Hematopoietic multipotent progenitor cell (in vitro differentiated cells): ENCODE measurements at regions not wholly inside any gene's neighbourhood (a gene's known extent, or its start where the extent isn't known, plus 50 kb on each side); places are given as distances from the start of the nearest gene placed in this dataset.

ENCODE experiments used
- DNase-seq, 3 donors: peaks; one replicate each; pipeline ENCODE4 v3.0.0-alpha.2; 2011 to 2015; ENCODE audit warnings: low read depth in 2 of 3, low spot score in 2 of 3

DNA sequence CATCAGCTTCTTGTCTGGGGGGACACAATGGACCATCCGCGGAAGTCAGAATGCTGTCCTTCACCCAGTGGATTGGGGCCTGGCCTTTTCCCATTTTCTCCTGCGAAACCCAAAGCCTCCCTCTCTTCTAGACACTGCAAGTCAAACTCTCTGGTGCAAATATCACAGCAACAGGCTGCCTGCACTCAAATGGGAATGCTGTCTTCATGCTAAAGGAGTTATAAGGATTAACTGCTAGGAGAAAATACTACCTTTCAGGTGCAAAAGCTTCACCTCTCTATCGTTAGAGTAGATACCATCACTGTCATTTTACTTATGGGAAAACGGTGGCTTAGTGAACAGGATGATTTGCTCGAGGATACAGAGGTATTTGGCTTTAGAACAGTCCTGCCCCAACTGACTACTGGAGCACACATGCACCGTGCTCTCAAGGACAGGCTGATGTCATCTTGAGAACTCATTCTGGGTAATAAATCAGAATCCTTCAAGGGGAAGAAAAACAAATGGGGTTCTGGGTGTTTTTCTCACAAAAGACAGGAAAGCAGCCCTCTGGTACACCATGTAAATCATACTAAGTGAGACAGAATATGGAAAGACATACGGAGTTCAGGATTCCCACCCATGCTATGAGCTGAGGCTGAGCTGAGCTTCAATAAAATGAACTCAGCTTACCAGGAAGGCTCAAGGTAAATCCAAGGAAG, 100.9 kb downstream of the SAMD9 start:
- DNase-seq: peak in 1 of 3 donors; percentile 18

DNA sequence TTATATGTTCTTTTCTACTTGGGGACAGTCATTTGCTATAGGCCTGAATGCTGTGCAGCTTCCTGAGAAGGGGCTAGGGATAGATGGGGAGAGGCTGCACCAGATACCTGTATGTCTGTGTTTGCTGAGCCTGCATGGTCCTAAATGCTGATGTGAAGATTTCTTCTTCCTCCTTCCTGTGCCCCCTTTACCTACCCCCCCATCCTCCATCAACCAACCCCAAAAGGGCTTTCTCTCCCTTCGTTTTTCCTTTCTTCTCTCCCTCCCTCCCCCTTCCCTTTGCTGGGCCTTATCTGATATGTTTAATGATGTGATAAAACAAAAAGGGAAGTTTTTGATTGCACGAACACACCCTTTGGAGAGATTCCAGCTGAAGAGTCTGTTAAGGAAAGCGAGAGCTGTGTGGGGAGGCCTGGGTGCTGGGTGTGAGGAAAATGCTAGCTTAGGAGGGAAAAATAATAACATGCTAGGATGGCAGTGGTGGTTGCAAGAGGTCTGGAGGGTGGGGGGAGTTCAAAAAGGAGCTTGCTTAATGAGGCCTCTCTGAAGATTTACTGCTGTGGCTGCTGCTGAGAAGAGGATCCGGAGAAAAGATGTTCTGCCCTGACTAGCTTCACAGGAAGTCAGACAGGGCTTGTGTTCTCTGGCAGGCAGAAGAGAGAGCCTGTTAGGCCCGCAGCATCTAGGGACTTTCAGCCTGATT, 101.8 kb downstream of the SAMD9 start:
- DNase-seq: peak in 2 of 3 donors; percentile 47 to 85

GRCh38 chr7:93015101-93015778, 102.5 kb downstream of the SAMD9 start:
- DNase-seq: peak in 1 of 3 donors; percentile 26

- no peak for DNase-seq
Measured at GRCh38 chr7:93014410-93014809, 103.4 kb downstream of the SAMD9 start.

DNA sequence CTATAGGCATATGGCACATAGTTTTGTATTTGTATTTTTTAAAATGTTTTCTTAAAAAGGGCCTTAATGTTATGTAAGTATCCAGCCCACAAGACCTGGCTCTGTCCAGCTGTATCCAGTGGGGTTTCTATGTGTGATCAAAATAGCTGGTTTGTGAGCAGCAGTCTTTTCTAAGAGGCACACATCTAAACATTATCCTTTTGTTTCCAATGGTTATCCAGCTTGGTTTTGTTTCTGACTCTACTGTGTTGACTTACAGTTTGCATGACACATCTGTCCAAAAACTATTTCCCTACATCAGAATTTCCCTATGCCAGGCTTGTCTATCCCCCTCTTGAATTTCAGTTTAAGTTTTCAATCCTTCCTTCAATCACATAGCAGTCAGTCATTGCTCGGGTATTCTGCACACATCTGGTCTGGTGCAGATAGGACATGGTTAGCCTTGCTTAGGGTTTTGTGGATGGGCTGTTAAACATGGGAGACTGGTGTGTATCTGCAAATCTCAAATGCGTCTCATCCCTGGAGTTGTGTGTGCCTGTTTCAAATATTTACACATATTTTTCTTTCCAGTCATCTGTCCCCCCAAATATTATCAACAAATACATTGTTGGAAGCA, 104.2 kb downstream of the SAMD9 start:
- DNase-seq: no peak

- no peak for DNase-seq
Measured at GRCh38 chr7:93011351-93012294, 106.2 kb downstream of the SAMD9 start.

DNA sequence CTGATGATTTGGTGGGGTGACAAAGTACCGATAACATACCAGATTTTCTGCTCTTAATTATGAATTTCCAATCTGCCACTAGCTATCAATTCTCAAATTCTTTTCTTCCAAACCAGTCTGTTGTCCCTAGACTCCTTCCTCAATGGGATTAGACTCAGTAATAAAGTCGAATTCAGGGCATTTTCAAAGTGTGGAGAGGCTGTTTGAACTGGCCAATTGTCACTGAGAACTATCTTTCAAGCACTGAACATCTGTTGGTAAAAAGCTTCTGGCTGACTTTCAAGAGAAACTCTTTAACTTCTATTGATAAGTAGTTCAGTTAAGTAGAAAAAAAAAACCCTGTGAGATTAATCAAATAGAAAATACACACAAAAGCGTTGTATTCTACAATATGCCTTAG, 108.9 kb downstream of the SAMD9 start:
- DNase-seq: no peak

- no peak for DNase-seq
Measured at GRCh38 chr7:93006480-93007095, 111.2 kb downstream of the SAMD9 start.

DNA sequence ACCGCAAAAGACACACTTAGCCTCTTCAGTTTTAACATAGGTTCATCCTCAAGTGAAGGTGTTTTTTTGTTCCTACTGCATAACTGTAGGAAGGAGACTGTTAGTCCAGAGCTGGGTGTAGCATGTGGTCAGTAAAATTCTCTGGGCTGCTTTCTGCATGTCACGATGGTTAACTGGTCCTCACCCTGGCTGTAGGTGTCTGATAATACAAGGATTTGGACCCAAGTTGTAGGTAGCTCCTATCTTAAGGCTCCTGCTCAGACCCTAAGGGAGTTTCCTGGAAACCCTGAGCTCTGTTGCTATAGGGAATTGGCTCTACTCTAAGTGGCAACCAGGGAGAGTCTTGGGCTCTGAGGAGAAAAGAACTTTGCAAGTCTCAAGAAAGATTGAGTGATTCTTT, 112.9 kb downstream of the SAMD9 start:
- no peak for DNase-seq

DNA sequence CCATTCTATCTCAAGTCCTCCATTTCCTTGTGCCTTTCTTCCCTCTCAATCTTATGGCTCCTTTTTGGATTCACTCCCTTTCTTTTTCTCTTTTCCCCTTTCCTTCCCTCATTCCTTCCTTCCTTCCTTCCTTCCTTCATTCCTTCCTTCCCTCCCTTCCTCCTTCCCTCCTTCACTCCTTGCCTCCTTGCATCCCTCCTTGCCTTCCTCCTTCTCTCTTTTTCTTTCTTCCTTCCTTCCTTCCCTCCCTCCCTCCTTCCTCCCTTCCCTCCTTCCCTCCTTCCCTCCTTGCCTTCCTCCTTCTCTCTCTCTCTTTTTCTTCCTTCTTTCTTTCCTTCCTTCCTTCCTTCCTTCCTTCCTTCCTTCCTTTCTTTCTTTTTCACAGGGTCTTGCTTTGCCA, 120.1 kb downstream of the SAMD9 start:
- no peak for DNase-seq

DNA sequence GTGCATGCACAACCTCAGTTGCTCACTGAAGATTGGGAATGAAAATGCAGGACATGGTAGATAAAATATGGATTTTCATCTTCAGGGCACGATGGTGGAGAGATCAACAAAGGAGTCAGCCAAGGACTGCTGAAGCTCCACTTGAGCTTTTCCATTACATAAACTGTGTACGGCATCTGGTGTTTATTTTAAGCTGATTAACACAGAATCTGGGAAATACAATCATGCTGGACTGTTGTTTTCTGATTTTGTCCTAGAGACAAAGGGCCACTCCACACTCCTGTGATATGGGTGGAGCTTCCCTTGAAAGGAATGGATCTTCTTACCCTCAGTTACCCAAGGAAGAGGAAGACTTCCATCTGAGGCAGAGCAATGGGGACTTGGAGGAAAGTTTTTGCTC, 120.6 kb downstream of the SAMD9 start:
- no peak for DNase-seq

DNA sequence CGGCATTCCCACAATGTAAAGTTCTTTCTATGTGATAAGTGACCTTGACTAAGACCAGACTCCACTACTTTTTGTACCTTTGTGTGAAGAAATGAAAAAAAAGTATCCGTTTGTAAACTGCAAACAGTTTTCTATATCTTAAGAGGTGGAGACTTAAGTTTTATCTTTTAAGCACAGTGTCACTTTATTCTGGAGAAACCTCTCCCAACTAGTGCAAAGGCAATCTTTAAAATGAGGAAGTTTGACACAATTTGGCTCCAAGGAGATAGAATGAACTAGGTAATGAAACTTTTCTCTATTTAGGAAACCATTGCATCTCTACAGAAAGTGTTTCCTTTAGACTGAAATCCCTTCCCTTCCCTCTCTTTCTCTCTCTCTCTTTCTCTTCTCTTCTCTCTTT, 122.9 kb downstream of the SAMD9 start:
- no peak for DNase-seq

DNA sequence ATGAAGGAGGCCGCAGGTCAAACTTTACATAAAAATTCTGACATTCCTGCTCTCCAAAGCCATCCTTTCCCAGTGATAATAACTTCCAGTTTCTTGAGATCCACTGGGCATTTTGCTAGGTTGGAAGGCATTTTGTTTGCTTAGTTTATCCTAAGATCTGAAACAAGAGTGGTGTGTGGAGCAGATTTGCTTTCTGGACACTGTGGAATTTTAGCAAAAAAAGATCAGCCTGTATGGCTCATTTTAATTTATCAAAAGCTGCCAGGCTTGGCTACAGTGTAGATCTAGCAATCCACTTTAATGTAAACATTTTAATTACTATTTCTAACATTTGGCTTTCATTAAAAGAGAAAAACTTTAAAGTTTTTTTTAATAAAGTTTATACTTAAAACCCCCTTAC, 124.8 kb downstream of the SAMD9 start:
- DNase-seq: no peak

DNA sequence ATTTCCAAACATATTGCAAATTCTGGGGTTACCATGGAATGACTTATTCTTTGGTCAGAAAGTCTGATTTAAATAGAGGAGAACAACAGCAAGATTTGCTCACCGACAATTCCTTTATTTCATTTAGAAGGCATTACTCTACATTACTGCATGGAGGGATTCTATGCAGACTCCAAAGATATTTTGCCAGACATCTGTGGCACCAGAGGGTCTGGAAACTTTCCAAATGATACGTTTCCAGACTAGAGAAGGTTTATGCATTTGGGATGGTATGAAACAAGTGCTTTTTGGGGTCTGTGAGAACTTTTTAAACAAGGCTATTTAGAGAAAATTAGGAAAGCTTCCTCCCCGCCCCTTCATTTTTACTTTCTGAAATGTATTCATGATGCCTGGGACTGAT, 125.3 kb downstream of the SAMD9 start:
- no peak for DNase-seq

GRCh38 chr7:92991190-92991589, 126.6 kb downstream of the SAMD9 start:
- DNase-seq: no peak

DNA sequence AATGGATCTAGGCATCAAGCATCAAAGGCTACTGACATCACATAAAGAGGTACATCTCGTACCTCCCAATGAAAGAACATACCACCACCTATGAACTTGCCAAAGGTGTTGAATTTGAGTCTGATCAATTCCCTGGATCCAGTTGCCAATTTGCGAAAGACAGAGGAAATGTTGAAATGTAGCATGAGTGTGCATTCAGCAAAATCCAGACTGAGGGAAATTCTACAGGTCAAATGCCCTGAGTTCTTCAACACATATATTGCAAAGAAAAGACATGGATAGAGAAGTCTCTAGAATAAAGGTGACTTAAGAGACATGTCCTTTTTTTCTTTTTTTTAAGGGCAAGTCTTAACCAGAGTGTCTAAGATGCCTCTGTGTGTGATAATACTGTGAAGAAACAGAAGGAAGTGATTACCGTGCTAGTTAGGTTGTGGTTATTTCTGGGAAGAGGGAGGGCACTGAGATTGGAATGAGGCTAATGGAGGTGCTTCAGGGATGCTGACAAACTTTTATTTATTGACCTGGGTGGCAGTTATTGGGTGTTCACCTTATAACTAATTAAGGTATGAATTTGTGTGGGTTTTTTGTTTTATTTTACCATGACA, 128.7 kb downstream of the SAMD9 start:
- no peak for DNase-seq

DNA sequence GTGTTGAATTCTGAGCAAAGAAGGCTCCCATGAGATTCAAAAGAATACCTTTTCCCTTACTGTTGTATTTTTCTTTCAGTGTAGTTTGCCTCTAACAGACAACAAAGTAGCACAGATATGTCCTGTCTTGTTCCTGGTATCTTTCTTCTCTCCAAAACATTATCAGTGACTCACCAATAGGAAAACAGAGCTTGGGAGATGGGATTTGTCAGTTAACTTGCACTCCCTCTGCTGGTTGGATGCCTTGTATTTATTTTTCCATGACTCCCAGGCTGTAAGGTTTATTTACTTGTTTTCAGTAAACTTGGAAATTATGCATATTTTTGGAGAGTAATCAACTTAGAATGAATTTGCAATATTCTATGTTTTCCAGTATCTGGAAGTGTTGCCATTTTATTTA, 129.7 kb downstream of the SAMD9 start:
- no peak for DNase-seq

- no peak for DNase-seq
Measured at GRCh38 chr7:92987538-92987937, 130.2 kb downstream of the SAMD9 start.

GRCh38 chr7:92987095-92987494, 130.7 kb downstream of the SAMD9 start:
- no peak for DNase-seq

DNA sequence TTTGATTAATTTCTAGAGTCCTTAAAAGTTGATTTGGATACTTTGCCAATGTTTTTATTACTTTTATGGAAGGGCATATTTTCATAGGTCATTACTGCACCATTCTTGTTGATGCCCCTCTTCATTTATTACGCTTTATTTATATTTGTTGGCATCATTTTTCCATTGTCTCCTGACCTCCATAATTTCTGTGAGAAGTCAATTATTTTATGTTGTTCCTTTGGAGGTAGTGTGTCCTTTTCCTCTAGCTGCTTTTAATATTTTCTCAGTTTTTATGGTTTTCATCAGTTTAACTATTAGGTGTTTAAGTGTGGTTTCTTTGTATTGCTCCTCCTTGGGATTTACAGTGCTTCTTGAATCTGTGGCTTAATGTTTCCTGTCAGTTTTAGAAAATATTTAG, 134.9 kb downstream of the SAMD9 start:
- DNase-seq: no peak
